Fibroblast of gingiva (primary cell): ENCODE measurements at regions not wholly inside any gene's neighbourhood (a gene's known extent, or its start where the extent isn't known, plus 50 kb on each side); places are given as distances from the start of the nearest gene placed in this dataset.

Source experiments
- DNase-seq: peaks from one replicate; pipeline ENCODE4 v3.0.0-alpha.2; 2011; ENCODE audit warnings: low read depth

- no peak for DNase-seq
These were observed 478.2 kb downstream of the BUD13 start for GRCh38 chr11:116294630-116295029.

- DNase-seq = no peak
These were observed 484.9 kb downstream of the BUD13 start for GRCh38 chr11:116287866-116288265.

GRCh38 chr11:116285026-116285425, 487.8 kb downstream of the BUD13 start:
- no peak for DNase-seq

- no peak for DNase-seq
These were observed 489.5 kb downstream of the BUD13 start for GRCh38 chr11:116283300-116283699.

GRCh38 chr11:116282481-116282880, 490.3 kb downstream of the BUD13 start:
- DNase-seq = no peak

- no peak for DNase-seq
These were observed 491.3 kb downstream of the BUD13 start for GRCh38 chr11:116281173-116282160.

- DNase-seq = no peak
These were observed 493.3 kb downstream of the BUD13 start for GRCh38 chr11:116279511-116279910.

GRCh38 chr11:116278076-116278475, 494.7 kb downstream of the BUD13 start:
- DNase-seq = no peak

- no peak for DNase-seq
These were observed 496.4 kb downstream of the BUD13 start for GRCh38 chr11:116276051-116277044.

- DNase-seq = no peak
These were observed 497.2 kb downstream of the BUD13 start for GRCh38 chr11:116275635-116276034.

- DNase-seq = no peak
These were observed 498.3 kb downstream of the BUD13 start for GRCh38 chr11:116274521-116274920.

- no peak for DNase-seq
These were observed 500.5 kb downstream of the BUD13 start for GRCh38 chr11:116272181-116272789.

GRCh38 chr11:116271479-116271878, 501.3 kb downstream of the BUD13 start:
- no peak for DNase-seq

- no peak for DNase-seq
These were observed 505.6 kb downstream of the BUD13 start for GRCh38 chr11:116267146-116267545.

- DNase-seq = no peak
These were observed 509.0 kb downstream of the BUD13 start for GRCh38 chr11:116263770-116264169.

- DNase-seq = no peak
These were observed 509.8 kb downstream of the BUD13 start for GRCh38 chr11:116263019-116263418.

GRCh38 chr11:116262370-116262769, 510.4 kb downstream of the BUD13 start:
- DNase-seq = no peak

- DNase-seq = no peak
These were observed 511.2 kb downstream of the BUD13 start for GRCh38 chr11:116261606-116262005.

GRCh38 chr11:116258821-116259220, 514.0 kb downstream of the BUD13 start:
- DNase-seq = no peak

GRCh38 chr11:116257883-116258282, 514.9 kb downstream of the BUD13 start:
- no peak for DNase-seq

- DNase-seq = no peak
These were observed 515.7 kb downstream of the BUD13 start for GRCh38 chr11:116257092-116257491.

GRCh38 chr11:116256215-116256614, 516.6 kb downstream of the BUD13 start:
- DNase-seq = no peak
